SU-DHL-6 (cell line): ENCODE measurements at regions not wholly inside any gene's neighbourhood (a gene's known extent, or its start where the extent isn't known, plus 50 kb on each side); places are given as distances from the start of the nearest gene placed in this dataset.
"Not testable (repeated sequence)": the region's sequence is repeated elsewhere in the genome, so short reads cannot be mapped to it uniquely, and the experiment has no call there.

Experiments
- H2AFZ ChIP-seq: fragments of 200-600 bp; sonication (generic); 2 replicates; pipeline ENCODE4 v1.6.1; 2014; ENCODE audit warnings: low read depth, mild to moderate bottlenecking, moderate library complexity, mixed read lengths, antibody characterized with exemption, low read length; ENCODE audit not compliant: severe bottlenecking
- H3F3A ChIP-seq: fragments of 200-600 bp; shearing (Covaris generic); 2 replicates; pipeline ENCODE4 v1.6.0; 2016; ENCODE audit warnings: antibody characterized with exemption, mild to moderate bottlenecking; ENCODE audit not compliant: insufficient read depth
- H3K27ac ChIP-seq: fragments of 200-600 bp; sonication (generic); 2 replicates; pipeline ENCODE4 v1.5.1; 2016; ENCODE audit warnings: low read depth, mild to moderate bottlenecking, low read length, moderate library complexity, mixed read lengths
- H3K27me3 ChIP-seq: fragments of 200-600 bp; sonication (generic), shearing (Covaris generic); 2 replicates; pipeline ENCODE4 v1.6.0; 2014; ENCODE audit warnings: mild to moderate bottlenecking, low read length
- H3K36me3 ChIP-seq: fragments of 200-600 bp; sonication (generic); 2 replicates; pipeline ENCODE4 v1.6.1; 2014; ENCODE audit warnings: mild to moderate bottlenecking, low read length, mixed read lengths
- H3K4me2 ChIP-seq: fragments of 300-600, 200-600 bp; shearing (Covaris generic), sonication (generic); 2 replicates; pipeline ENCODE4 v1.6.0; 2014; ENCODE audit warnings: low read length, low read depth, mild to moderate bottlenecking; ENCODE audit not compliant: poor library complexity, severe bottlenecking
- H3K4me3 ChIP-seq: fragments of 200-600 bp; sonication (generic); 2 replicates; pipeline ENCODE4 v1.5.1; 2014; ENCODE audit warnings: antibody characterized with exemption, low read length, mild to moderate bottlenecking, mixed read lengths; ENCODE audit not compliant: insufficient read depth, poor library complexity, severe bottlenecking
- H3K79me2 ChIP-seq: fragments of 200-600 bp; sonication (generic); 2 replicates; pipeline ENCODE4 v1.6.1; 2014; ENCODE audit warnings: mild to moderate bottlenecking, low read length, moderate library complexity; ENCODE audit not compliant: insufficient read depth
- H3K9ac ChIP-seq: fragments of 200-600 bp; sonication (generic); 2 replicates; pipeline ENCODE4 v1.7.0; 2014; ENCODE audit warnings: mild to moderate bottlenecking, low read length
- H3K9me2 ChIP-seq: fragments of 200-600 bp; sonication (generic); replicated peaks from 2 replicates; pipeline ENCODE4 v1.6.1; 2014; ENCODE audit warnings: low read length; ENCODE audit not compliant: insufficient read depth
- H3K9me3 ChIP-seq: fragments of 200-600 bp; sonication (generic); 2 replicates; pipeline ENCODE4 v1.6.1; 2014; ENCODE audit warnings: low read length, mixed read lengths; ENCODE audit not compliant: insufficient read depth
- H4K20me1 ChIP-seq: fragments of 200-600 bp; sonication (generic); 2 replicates; pipeline ENCODE4 v1.6.1; 2014; ENCODE audit warnings: low read depth, mild to moderate bottlenecking, antibody characterized with exemption, low read length, moderate library complexity, mixed read lengths
- EZH2phosphoT487 ChIP-seq: fragments of 200-600 bp; sonication (generic), shearing (Covaris generic); conservative IDR thresholded peaks from 2 replicates; pipeline ENCODE4 v1.6.1; 2018; ENCODE audit warnings: mild to moderate bottlenecking, antibody characterized with exemption, low read length, moderate library complexity, mixed read lengths
- TF ChIP-seq, protein P1 (sequence below): fragments of 200-600 bp; sonication (generic); IDR thresholded peaks from one replicate; pipeline ENCODE4 v1.5.1; 2017; ENCODE audit warnings: antibody characterized with exemption, mild to moderate bottlenecking, low read length, moderate library complexity; ENCODE audit not compliant: insufficient read depth, poor library complexity, severe bottlenecking

DNA sequence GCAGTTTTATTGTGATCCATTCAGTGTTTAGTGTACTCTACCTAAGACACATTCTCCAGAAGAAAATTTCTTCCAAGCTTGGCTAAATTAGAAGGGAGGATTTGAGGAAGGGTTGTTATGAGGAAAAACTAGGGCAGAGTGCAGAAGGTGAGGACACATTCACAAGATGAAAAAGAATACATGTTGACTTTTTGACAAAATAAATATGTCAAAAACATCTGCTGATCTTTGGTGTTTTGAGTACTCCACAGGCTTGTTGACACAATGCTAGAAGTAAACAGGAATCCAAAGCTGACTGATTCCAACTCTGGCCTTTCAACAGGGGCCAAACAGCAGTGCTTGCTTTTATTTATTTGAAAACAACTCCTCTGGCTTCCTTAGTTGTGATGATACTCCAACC is 125.8 kb upstream of the SLC7A11 start:
- Histone ChIP-seq H3F3A (no peaks in the 10 kb centered on the region), H3K36me3 (no peaks in the 10 kb centered on the region), H3K4me2 (no peak overlapping the region), H4K20me1 (no peaks in the 10 kb centered on the region), H3K27me3 (no peaks in the 10 kb centered on the region), H3K79me2 (no peaks in the 10 kb centered on the region), H2AFZ (no peak overlapping the region), H3K4me3 (no peak overlapping the region), H3K27ac (no peak overlapping the region), H3K9ac (no peak overlapping the region), H3K9me3 (no peaks in the 10 kb centered on the region), H3K9me2 (no peaks in the 10 kb centered on the region)
- TF ChIP-seq, protein P1, sequence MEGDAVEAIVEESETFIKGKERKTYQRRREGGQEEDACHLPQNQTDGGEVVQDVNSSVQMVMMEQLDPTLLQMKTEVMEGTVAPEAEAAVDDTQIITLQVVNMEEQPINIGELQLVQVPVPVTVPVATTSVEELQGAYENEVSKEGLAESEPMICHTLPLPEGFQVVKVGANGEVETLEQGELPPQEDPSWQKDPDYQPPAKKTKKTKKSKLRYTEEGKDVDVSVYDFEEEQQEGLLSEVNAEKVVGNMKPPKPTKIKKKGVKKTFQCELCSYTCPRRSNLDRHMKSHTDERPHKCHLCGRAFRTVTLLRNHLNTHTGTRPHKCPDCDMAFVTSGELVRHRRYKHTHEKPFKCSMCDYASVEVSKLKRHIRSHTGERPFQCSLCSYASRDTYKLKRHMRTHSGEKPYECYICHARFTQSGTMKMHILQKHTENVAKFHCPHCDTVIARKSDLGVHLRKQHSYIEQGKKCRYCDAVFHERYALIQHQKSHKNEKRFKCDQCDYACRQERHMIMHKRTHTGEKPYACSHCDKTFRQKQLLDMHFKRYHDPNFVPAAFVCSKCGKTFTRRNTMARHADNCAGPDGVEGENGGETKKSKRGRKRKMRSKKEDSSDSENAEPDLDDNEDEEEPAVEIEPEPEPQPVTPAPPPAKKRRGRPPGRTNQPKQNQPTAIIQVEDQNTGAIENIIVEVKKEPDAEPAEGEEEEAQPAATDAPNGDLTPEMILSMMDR = no peak
- TF ChIP-seq EZH2phosphoT487 = no peak

DNA sequence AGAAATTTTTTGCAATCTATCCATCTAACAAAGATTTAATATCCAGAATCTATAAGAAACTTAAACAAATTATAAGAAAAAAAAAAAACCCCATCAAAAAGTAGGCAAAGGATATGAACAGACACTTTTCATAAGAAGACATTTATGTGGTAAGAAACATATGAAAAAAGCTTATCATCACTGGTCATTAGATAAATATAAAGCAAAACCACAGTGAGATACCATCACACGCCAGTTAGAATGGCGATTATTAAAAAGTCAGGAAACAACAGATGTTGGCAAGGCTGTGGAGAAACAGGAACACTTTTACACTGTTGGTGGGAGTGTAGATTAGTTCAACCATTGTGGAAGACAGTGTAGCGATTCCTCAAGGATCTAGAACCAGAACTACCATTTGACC is 110.3 kb upstream of the SLC7A11 start:
- H3K9me2 ChIP-seq, H3K27me3 ChIP-seq, H3K9ac ChIP-seq, H3K79me2 ChIP-seq, H3K36me3 ChIP-seq, H4K20me1 ChIP-seq, H3K4me2 ChIP-seq, H3K27ac ChIP-seq, H3K4me3 ChIP-seq, H3F3A ChIP-seq, H2AFZ ChIP-seq, H3K9me3 ChIP-seq: not testable (repeated sequence)

DNA sequence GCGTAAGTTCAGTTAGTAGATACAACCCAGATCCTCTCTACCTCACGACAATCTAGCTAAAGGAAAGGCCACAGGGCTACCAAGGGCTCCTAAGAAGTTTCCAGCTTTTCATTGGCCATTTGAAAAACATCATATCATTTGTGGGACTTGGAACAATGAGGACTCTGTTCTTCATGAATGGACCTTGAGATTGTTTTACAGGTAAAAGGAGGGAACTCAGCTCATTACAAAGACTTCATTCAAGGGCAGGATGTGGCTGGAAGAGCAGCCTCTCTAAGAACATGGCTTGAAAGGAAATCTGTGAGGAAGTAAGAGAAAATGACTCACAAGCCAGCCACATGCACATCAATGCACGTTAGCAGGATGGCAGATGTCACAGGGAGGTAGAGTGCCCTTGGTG is 105.9 kb upstream of the SLC7A11 start:
- Histone ChIP-seq H3K79me2 (no peaks in the 10 kb centered on the region), H3K4me3 (no peak overlapping the region), H2AFZ (no peak overlapping the region), H3K27me3 (no peaks in the 10 kb centered on the region), H3K9me2 (no peaks in the 10 kb centered on the region), H3K4me2 (no peak overlapping the region), H3K27ac (no peak overlapping the region), H3K36me3 (no peaks in the 10 kb centered on the region), H3F3A (no peaks in the 10 kb centered on the region), H4K20me1 (no peaks in the 10 kb centered on the region), H3K9ac (no peak overlapping the region), H3K9me3 (no peaks in the 10 kb centered on the region)
- no peak for TF ChIP-seq EZH2phosphoT487
- TF ChIP-seq, protein P1 = no peak

DNA sequence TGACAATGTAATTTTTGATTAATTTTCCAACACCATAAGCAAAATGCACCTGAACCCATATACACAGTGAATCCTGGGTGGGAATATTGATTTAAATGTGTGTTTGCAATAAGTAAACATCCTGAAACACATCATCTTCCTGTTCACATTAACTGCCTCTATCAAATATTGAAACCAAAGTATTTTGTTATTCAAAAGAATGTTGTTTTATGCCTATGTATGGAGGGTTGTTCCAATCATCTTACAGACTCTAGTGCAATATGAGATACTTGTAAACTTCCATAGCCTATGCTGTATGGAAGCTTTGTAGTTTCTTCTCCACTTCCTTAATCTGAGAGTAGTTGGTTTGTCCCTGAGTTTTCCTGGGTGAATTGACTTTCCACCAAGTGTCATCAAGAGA is 105.4 kb upstream of the SLC7A11 start:
- Histone ChIP-seq H3K4me3 (no peak overlapping the region), H2AFZ (no peak overlapping the region), H3F3A (no peaks in the 10 kb centered on the region), H3K9ac (no peak overlapping the region), H4K20me1 (no peaks in the 10 kb centered on the region), H3K36me3 (no peaks in the 10 kb centered on the region), H3K9me3 (no peaks in the 10 kb centered on the region), H3K79me2 (no peaks in the 10 kb centered on the region), H3K9me2 (no peaks in the 10 kb centered on the region), H3K4me2 (no peak overlapping the region), H3K27ac (no peak overlapping the region), H3K27me3 (no peaks in the 10 kb centered on the region)
- TF ChIP-seq EZH2phosphoT487 = no peak
- TF ChIP-seq, protein P1 = no peak
